Globus pallidus (tissue), 1 donor: ENCODE measurements at regions not wholly inside any gene's neighbourhood (a gene's known extent, or its start where the extent isn't known, plus 50 kb on each side); places are given as distances from the start of the nearest gene placed in this dataset.

Source experiments
- DNase-seq: peaks from one replicate; pipeline ENCODE4 v3.0.0-alpha.2; 2015; ENCODE audit warnings: low spot score

DNA sequence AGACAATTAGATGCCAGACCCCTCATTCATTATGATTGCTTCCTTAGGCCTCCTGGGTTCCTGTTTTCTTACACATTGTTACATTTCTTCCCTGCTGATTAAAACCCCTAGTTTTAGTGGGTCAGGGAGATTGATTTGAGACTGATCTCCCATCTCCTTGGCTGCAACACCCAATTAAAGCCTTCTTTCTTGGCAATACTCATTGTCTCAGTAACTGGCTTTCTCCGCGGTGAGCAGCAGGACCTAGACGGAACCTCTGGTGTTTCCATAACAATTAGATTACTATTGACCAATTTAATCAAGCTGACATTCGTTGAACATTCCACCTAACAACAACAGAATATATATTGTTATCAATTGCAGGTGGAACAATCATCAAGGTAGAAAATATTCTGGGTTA lies 1676.4 kb upstream of the SLC39A10 start:
- no peak for DNase-seq

DNA sequence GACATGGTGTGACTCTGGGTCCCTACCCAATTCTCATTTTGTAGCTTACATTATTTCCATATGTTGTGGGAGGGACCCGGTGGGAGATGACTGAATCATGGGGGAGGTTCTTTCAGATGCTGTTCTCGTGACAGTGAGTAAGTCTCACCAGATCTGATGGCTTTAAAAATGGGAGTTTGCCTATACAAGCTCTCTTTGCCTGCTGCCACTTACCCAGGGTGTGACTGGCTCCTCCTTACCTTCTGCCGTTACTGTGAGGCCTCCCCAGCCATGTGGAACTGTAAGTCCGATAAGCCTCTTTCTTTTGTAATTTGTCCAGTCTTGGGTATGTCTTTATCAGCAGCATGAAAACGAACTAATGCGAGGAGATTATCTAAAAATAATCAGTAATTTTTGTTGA lies 1683.2 kb upstream of the SLC39A10 start:
- DNase-seq, result no peak

DNA sequence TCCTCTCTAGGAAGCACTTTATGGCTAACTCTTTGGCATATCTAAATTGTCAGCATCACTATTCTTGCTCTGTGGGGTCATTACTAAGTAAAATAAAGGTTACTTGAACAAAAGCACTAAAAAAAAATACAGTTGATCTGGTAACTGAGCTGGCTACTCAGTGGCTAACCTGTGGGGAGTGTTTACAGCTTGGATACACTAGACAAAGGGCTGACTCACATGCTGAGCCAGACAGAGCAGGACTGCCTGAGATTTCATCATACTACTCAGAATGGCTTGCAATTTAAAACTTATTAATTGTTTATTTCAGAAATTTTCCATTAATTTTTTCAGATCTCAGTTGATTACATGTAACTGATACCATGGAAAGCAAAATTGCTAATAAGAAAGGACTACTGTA lies 1690.4 kb upstream of the SLC39A10 start:
- no peak for DNase-seq

DNA sequence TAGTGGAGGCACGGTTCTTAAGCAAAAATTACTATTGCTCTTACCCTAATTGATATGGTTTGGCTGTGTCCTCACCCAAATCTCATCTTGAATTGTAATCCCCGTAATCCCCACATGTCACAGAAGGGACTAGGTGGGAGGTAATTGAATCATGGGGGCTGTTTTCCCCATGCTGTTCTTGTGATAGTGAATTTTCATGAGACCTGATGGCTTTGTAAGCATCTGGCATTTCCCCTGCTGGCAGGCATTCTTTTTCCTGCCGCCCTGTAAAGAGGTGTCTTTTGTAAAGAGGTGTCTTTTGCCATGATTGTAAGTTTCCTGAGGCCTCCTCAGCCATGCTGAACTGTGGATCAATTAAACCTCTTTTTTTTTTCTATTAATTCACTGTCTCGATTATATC lies 1691.8 kb upstream of the SLC39A10 start:
- no peak for DNase-seq

DNA sequence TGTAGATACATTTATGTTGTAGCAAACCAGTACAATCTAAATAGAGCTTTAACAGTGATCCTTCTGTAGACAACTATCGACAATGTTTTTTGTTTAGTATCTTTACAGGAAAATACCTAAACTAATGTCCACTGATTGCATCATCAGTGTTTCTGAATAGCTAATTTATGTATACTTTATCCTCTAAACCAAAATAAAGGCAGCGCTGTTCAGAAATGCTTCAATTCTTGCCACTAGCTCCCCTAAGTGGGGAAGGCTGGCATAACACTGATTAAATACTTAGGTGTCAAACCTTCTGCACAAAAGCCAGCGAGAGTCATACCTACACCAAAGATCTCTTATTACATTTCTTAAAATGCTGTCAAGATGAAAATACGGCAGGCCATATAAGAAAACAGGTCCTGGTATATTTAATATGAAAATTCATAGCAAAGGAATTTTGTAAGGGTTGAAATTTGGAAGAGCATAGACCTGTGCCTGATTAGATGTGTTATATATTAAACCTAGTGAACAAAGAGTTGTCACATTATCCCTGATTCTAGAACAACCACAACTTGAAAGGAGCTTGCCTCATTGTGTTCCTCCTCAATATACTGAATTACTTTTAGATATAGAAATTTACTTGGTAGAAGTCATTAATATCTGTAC lies 1693.4 kb upstream of the SLC39A10 start:
- DNase-seq, result peak; percentile 24

DNA sequence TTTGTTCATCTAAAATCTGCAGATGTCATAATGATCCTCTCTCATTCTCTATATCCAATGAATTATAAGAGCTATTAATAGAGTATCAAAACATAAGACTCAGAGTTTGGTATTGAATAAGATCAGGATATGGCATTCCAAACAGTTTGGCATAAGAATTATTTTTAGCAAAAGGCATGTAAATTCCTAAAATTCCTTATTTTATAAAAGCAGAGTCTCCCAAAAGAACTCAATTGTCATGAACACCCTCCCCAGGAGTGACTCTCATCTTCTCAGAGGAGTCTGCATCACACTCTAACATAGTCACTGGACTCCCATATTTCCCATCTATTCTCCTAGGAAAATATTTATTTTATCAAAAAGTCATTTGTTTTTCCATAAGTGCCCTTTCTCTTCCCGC lies 1710.2 kb upstream of the SLC39A10 start:
- no peak for DNase-seq

DNA sequence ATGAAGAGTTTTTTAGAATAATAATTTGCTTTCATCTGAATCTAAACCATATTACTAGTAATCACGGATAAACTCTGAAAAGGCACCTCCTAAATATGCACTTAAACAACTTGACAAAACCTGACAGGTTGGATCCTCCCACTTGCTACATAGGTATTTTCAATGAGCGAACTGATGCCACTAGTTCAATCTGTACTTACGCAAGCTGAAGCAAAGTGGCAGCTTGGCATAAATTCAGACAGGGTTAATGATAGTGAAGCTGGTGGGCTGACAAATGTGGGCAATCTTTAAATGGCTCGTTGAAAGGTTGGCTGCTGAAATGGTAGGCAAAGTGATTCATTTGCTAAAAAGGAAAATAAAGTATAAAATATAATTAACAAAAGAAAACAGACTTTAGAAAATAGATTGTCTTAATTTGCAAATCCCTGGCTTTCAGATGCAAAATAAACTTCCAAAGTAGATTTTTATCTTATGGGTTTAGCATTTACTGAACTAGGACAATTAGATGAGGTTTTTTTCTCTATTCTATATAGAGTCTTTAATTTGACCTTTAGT lies 1713.5 kb upstream of the SLC39A10 start:
- DNase-seq, result no peak

DNA sequence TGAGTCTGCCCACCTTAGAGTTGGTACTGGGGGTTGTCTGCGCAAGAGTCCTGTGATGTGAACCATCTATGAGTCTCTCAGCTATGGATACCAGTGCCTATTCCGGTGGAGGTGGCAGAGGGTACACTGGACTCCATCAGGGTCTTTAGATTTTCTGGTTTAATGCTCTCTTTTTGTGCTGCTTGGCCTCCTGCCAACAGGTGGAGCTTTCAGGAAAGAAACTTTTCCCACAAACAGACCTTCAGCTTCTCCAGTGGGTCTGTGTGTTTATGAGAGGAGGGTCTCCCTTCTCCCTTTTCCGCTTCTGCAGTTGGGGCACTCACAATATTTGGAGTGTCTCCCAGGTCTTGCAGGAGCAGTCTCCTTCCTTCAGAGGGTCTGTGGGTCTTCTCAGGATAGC lies 1721.9 kb upstream of the SLC39A10 start:
- no peak for DNase-seq

DNA sequence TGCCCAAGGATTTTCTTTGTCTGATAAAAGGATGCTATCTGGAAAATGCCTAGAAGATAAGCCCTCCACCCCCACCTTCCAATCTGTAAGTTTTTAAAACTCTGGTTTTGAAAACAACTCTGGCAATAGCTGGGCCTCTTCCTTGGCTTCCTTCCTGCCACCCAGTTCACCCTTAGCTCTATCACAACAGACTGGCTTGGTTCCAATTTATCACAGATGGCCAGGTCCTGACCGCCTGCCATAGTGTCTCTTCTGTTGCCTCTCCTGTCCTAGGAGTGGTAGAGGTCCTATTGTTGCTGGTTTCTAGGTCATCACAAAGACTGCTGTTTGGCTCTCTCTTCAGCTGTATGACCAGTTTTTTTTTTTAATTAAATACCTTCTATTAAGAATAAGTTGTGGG lies 1727.9 kb upstream of the SLC39A10 start:
- no peak for DNase-seq

DNA sequence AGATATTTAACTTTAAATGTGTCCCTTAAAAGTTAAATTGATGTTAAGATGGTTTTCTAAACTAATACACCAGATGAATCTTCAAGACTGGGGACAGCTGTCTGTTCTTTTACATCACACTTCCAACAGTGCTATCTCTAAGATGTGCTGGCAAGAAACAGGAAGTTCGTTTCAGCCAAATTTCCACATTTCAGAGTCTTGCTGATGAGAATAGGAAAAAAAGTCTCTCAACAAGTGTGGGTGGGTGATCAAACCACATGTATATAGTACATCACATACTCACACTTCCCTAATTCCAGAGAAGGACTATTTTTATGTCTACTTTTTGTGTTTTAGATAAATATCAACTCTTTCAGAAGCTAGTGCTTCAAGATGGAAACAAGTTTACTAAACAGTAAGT lies 1712.8 kb upstream of the TMEFF2 start:
- DNase-seq, result peak; percentile 5

DNA sequence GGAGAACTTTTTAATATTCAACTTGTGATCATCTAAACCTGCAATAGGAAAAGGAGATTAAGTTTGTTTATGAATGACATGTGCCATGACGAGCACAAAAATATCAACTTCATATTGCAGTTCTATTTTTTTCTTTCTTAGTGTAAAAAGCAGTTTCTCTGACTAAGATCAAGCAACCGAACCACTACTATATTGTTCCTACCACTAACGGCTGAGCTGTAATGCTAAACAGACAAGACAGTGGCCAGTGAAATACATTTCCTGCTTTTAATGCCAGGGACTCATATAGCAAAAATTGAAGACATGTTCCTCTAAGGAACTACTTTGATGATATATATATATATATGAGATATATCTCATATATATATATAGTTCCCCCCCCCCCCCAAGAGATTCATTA lies 1705.6 kb upstream of the TMEFF2 start:
- DNase-seq, result no peak

DNA sequence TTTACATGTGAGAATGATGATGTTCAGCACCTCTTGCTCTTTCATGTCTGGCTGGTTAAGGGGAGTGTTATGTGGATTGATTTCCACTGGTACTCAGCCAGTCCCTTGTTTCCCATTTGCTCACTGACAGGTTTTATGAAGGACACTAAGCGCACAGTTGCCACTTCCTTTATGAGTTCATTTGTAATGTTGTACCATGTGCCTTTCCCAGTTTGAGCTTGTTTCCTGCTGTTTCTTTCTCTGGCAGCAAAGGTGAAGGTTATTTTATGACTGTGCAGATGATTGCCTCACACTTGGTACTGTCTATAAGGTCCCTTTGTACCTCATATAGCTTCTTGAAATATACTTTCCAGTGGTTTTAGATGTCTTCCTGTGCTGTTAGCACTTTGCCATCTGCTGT lies 1700.5 kb upstream of the TMEFF2 start:
- no peak for DNase-seq

DNA sequence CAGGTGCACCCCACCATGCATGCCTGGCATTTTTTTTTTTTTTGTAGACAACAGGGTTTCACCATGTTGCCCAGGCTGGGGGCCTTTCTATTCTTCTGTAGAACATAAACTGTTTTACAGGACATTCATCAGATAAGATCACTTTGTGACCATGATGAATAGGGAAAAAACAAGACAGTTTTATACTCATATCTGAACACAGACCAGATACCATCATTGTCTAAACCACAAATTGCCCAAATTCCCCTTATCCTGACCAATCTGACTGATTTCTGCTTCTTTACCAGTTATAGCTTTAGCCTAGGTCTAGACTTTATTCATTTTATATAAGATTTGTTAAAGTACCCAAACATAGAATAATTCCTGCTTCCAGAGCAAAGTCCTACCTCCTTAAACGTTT lies 1699.3 kb upstream of the TMEFF2 start:
- no peak for DNase-seq

DNA sequence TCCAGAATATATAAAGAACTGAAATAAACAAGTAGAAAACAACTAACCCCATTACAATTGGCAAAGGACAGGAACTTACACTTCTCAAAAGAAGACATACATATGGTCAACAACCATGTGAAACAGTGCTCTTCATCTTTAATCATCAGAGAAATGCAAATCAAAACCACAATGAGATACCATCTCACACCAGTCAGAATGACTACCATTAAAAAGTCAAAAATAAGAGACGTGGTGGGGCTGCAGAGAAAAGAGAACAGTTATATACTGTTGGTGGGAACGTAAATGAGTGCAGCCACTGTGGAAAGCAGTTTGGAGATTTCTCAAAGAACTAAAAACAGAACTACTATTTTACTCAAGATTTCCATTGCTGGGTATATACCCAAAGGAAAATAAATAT lies 1696.3 kb upstream of the TMEFF2 start:
- DNase-seq, result no peak

DNA sequence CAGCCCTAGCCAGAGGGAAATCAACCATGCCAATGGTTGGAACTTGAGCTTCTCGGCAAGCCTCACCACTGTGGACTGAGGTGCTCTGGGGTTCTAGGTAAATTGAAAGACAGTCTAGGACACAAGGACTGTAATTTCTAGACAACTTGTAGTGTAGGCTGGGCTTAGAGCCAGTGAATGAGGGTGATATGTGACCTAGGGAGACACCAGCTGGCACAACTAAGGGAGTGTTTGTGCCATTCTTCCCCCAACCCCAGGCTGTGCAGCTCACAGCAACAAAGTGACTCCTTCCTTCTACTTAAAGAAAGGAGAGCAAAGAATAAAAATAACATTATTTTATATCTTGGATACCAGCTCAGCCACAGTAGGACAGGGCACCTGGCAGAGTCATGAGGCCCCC lies 1690.7 kb upstream of the TMEFF2 start:
- no peak for DNase-seq

DNA sequence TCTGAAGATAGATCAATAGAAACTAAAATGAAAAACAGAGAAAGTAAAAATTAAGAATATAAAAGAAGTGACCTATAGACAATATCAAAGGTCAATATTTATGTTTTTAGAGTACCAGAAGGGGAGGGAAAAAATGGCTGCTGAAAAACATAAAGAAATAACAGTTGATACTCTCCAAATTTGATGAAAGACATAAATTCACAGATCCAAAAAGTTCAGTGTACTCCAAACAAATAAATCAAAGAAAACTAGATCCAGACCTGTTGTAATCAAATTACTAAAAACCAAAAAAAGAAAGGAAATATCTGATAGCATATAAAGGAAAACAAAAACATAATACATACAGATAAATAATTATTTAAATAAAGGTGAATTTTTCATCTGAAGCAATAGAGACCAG lies 1689.1 kb upstream of the TMEFF2 start:
- DNase-seq, result no peak

DNA sequence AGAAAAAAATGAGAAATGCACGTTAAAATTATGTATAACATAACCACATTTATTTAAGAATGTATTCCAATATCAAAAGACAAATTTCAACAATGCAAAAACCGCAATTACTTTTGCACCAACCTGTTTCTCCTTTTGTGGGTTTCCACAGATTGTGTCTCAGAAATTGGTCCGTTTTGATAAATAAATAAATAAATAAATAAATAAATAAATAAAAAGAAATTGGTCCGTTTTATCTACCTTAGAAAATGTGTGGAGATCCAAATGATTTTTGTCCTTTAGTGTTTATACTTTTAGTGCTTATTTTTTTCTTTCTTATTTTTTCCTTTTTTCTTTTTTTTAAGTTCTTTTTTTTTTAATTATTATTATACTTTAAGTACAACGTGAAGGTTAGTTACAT lies 1682.2 kb upstream of the TMEFF2 start:
- no peak for DNase-seq

DNA sequence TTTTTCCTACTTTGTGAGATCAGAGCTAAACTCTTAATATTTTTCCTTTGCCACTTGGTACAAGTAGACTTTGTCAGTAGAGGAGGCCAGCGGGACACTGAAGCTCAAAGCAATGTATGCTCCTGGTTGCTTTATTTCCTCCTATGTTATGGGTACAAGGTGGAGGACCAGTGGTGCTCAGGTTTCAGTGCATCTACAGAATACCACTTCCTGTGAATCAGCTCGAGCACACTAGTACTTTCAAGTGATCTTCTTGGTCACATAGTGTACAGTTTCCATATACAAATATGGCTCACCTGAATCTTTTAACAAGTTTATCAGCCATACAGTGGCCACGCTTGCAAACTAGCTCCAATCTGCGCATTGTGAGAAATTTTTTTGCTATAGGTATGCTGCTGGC lies 1674.8 kb upstream of the TMEFF2 start:
- DNase-seq, result no peak

DNA sequence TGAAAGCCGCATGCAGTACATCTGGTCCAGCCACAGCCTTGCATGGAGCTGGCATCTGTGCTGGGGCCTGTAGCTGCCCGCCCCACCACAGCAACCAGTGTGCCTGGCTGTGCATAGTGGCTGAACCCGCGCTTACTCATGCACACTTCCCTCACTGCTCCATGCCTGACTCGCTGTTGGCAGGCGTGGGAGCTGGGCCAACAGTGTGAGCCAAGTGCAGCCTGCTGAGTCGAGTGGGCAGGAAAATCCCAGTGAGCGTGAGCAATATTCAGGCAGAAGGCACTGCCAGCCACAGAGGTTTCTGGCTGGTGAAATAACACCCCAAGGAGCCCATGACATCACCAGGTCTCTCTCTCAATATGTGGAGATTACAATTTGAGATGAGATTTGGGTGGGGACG lies 1674.1 kb upstream of the TMEFF2 start:
- DNase-seq, result no peak

DNA sequence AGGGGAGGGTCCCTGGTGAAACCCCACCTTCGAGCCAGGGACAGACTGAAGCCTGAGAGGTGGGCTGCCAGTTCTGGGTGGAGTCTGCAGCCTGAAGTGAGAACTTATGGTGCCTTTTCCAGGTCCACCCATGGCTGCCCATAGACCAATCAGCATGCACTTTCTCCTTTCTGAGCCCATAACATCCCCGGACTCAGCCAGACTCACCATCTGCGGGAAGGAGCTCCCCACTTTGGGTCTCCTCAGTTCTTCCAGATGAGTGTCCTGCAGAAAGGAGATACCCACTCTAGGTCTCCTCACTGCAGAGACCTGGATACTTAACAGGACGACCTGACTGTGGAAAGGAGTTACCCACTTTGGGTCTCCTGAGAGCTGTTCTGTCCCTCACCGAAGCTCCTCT lies 1673.4 kb upstream of the TMEFF2 start:
- DNase-seq, result no peak

DNA sequence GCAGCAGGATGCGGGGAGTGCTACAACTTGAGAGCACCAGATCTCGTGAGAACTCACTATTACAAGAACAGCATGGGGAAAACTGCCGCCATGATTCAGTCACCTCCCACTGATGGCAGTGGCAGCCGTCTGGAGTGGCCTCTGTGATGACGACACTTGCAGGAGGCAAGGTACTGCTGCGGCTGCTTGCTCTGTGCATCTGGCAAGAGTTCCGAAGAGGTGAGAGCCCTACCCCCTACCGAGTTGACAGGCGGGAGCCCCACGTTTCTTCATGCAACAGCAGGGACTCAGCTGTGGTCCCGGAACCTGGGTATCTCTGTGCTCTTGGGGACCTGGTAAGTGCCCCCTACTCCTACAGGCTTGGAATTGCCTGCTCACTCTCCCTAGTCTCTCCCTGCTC lies 1672.7 kb upstream of the TMEFF2 start:
- DNase-seq, result no peak

DNA sequence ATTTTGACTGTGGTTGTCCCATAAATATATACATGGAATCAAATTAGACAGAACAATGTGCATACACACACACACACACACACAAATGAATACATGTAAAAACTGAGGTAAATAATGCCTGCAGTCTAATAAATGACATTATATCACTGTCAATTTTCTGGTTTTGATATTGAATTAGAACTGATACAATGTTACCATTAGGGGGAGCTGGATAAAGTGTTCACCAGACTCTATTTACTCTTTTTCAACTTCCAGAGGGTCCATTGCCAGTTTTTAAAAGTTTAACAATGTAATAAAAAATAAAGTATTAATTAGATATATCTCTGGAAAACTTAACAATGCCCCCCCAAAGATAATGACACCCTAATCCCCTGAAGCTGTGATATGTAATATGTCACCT lies 1666.8 kb upstream of the TMEFF2 start:
- DNase-seq, result no peak

DNA sequence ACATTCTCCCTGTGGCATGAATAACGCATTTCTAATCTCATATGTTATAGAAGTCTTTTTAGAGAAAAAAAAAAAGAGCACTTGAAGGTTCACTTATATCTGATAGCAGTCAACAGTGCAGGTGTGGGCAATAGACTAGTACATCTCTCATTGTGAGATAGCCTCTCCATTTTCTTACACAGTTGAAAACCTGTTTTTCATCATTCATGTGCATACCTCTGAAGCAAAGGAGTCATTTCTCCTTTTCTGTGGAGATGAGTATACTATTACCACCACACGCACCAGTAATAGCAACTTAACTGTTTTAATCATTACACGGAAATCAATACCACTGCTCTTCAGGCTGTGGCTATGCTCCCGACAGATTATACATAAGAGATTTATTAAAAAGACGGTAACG lies 1653.3 kb upstream of the TMEFF2 start:
- no peak for DNase-seq

DNA sequence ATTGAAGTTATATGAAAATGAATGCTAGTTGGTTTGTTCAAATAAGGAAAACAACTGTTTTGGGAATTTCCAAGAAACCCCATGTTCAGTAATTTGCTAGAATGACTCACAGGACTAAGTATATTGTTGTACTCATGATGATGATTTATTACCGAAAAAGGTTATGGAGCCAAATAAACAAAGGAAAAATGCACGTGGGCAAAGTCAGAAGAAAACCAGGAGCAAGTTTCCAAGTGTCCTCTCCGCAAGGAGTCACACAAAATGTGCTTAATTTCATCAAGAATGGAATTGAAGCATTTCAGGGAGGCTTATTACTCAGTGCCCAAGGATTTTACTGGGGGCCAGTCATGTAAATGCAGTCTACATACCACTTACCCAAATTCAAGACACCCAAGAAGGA lies 1652.4 kb upstream of the TMEFF2 start:
- DNase-seq, result no peak

DNA sequence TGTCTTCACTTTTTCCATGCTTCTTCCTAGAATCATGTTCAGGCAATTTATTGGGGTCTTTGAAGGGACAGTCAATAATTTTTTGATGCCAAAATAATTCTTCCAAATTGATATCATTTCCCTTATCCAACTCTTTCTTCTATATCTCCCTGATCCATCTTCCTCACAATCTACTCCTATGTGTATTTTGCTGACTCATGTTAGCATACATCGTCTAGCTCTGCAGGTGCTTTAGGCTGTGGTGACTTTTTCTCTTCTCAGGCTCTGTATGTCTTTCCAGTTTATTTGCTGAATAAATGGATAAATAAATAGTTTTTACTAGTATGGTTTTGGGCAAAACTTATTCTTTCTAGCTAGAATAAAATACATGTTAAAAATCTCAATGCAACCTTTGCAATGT lies 1650.9 kb upstream of the TMEFF2 start:
- DNase-seq, result no peak
